ENCODE measurements at regions not wholly inside any gene's neighbourhood (a gene's known extent, or its start where the extent isn't known, plus 50 kb on each side); places are given as distances from the start of the nearest gene placed in this dataset.

DNA sequence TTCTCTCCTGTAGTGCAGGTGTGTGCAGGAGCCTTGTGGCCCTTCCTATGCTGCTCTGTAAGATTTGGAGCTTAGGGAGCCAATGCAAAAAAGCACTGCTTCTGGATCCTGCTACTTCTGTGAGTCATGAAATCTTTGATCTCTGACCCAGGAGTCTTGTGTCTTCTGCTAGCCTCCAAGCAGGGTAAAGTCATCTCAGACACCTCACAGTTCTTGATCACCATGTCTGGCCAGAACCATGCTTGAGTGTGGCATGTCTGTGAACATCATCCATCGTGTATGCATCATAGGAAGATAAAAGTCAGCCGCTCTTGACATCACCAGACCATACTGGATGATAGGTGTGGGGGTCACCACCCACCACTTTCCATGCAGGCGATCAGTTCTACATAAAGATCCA is 247.8 kb downstream of the RPLP1 start:
- no peaks in the 10 kb centered on the region for H3K36me3 ChIP-seq
- H3K4me1 ChIP-seq, result peaks cover 0 to 26% (median 19%) of the 10 kb centered on the region in 4 donors
- no peaks in the 10 kb centered on the region for H3K9me3 ChIP-seq
- H3K27ac ChIP-seq, result no peak overlapping the region
- 94 to 96% methylated on average over 3 of the region's 3 CpGs for WGBS, 2 donors
- TF ChIP-seq EP300 (IDR thresholded peaks at IDR 0.05), result no peak
- TF ChIP-seq POLR2AphosphoS5 (IDR thresholded peaks at IDR 0.05), result no peak
- TF ChIP-seq, protein P1, sequence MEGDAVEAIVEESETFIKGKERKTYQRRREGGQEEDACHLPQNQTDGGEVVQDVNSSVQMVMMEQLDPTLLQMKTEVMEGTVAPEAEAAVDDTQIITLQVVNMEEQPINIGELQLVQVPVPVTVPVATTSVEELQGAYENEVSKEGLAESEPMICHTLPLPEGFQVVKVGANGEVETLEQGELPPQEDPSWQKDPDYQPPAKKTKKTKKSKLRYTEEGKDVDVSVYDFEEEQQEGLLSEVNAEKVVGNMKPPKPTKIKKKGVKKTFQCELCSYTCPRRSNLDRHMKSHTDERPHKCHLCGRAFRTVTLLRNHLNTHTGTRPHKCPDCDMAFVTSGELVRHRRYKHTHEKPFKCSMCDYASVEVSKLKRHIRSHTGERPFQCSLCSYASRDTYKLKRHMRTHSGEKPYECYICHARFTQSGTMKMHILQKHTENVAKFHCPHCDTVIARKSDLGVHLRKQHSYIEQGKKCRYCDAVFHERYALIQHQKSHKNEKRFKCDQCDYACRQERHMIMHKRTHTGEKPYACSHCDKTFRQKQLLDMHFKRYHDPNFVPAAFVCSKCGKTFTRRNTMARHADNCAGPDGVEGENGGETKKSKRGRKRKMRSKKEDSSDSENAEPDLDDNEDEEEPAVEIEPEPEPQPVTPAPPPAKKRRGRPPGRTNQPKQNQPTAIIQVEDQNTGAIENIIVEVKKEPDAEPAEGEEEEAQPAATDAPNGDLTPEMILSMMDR (IDR thresholded peaks at IDR 0.05), result no peak
- TF ChIP-seq POLR2A (IDR thresholded peaks at IDR 0.05), result no peak
- intact Hi-C loops (cut with DNase I), result loop anchor here (5.0 kb wide), 1 partner anchor 322 kb away; no protein-coding TSS in a partner anchor
- no peak overlapping the region for H3K4me3 ChIP-seq
- no peaks in the 10 kb centered on the region for H3K27me3 ChIP-seq
- no peak for DNase-seq

DNA sequence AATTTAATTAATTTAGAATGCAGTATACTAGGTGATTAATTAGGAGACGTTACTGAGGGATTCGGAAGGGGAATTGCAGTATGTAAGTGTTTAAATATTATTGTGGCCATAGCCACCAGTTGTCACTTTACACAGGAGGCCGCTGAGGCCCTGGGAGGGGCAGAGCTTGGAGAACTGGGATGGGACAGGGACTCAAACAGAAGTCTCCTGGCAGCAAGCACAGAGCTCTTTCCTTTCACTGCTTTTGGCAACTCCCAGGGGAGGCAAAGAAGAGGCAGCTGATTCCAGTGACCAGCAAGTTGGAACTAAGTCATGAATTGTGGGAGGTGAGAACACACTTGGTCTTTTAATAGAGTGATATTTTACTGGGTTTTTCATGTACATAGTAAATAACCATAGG is 248.6 kb downstream of the RPLP1 start:
- H3K27ac ChIP-seq, result no peak overlapping the region
- TF ChIP-seq EP300 (IDR thresholded peaks at IDR 0.05), result no peak
- TF ChIP-seq, protein P1 (IDR thresholded peaks at IDR 0.05), result no peak
- no peak for TF ChIP-seq POLR2A (IDR thresholded peaks at IDR 0.05)
- no peak for TF ChIP-seq POLR2AphosphoS5 (IDR thresholded peaks at IDR 0.05)
- intact Hi-C loops (cut with DNase I), result loop anchor here (5.0 kb wide), 1 partner anchor 321 kb away; no protein-coding TSS in a partner anchor
- H3K4me1 ChIP-seq, result peaks cover 0 to 26% (median 19%) of the 10 kb centered on the region in 4 donors
- no peaks in the 10 kb centered on the region for H3K9me3 ChIP-seq
- no peak overlapping the region for H3K4me3 ChIP-seq
- WGBS, 2 donors, result 92 to 93% methylated on average over 3 of the region's 3 CpGs
- no peak for DNase-seq
- no peaks in the 10 kb centered on the region for H3K36me3 ChIP-seq
- H3K27me3 ChIP-seq, result no peaks in the 10 kb centered on the region

DNA sequence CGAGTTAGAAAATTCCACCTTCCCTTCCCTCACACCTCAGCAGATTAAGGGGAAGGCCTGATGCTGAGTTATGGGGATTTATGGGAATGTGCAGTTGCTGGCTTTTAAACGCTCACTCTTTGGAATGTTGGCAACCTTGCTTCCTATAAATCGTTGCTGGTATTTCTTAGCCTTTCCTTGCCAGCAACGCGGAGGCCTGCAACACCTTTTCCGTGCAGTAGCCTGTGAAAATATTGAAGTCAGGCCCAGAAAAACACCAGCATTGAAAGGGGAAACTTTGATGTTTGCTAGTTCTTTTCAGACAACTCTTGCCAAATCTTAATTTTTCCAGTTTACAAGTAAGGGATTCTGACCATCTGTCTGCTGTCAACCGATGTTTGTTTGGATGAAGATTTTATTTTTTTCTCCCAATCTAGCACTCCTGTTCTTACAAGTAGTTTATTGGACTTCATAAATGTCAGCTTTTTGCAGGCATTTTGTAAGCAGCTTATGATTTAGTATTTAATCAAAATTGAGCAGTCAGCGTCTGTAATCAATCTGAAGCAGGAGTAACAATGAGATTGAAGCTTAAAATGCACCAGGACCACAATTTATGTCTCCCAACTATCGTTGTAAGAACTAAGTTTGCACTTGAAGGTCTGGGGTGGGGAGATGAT is 251.0 kb downstream of the RPLP1 start:
- no peaks in the 10 kb centered on the region for H3K27me3 ChIP-seq
- no peak overlapping the region for H3K4me3 ChIP-seq
- 80 to 86% methylated on average over 9 of the region's 9 CpGs for WGBS, 2 donors
- intact Hi-C loops (cut with DNase I), result loop anchor here (5.0 kb wide), 1 partner anchor 319 kb away; no protein-coding TSS in a partner anchor
- H3K27ac ChIP-seq, result peak overlapping the region in 3 of 4 donors; percentile 26 to 66 (median 57)
- DNase-seq, result peak; percentile 73
- peaks cover 0 to 7% (median 6%) of the 10 kb centered on the region in 4 donors for H3K9me3 ChIP-seq
- no peaks in the 10 kb centered on the region for H3K36me3 ChIP-seq
- TF ChIP-seq POLR2AphosphoS5 (IDR thresholded peaks at IDR 0.05) (peak; percentile 23 to 69 (median 67)), EP300 (IDR thresholded peaks at IDR 0.05) (peak in 2 of 4 donors; percentile 38 to 42), POLR2A (IDR thresholded peaks at IDR 0.05) (no peak)
- TF ChIP-seq, protein P1 (IDR thresholded peaks at IDR 0.05), result no peak
- H3K4me1 ChIP-seq, result peaks cover 0 to 26% (median 17%) of the 10 kb centered on the region in 4 donors

DNA sequence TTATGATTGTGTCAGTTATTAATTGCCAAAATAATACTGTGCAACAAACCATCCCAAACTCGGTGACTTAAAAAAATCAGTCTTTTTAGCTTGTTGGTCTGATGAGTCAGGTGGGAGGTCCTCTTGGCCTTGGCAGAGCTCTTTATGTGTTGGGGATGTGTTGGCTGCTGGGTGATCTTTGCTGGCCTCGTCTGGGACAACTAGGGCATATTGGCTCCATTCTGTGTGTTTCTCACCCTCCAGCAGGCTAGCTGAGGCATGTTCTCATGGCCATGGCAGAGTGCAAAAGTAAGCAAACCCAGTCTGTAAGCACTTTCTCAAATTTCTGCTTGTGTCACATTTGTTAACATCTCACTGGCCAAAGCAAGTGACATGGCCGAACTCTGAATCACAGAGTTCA is 251.6 kb downstream of the RPLP1 start:
- Histone ChIP-seq H3K9me3 (peaks cover 0 to 9% (median 7%) of the 10 kb centered on the region in 4 donors), H3K36me3 (no peaks in the 10 kb centered on the region), H3K27me3 (no peaks in the 10 kb centered on the region), H3K4me3 (no peak overlapping the region), H3K27ac (peak overlapping the region in 3 of 4 donors; percentile 26 to 66 (median 57)), H3K4me1 (peaks cover 0 to 26% (median 17%) of the 10 kb centered on the region in 4 donors)
- intact Hi-C loops (cut with DNase I), result loop anchor here (5.0 kb wide), 1 partner anchor 318 kb away; no protein-coding TSS in a partner anchor
- peak; percentile 72 for DNase-seq
- 81 to 85% methylated on average over 3 of the region's 3 CpGs for WGBS, 2 donors
- TF ChIP-seq POLR2AphosphoS5 (IDR thresholded peaks at IDR 0.05), result peak in 1 of 4 donors; percentile 3
- TF ChIP-seq, protein P1 (IDR thresholded peaks at IDR 0.05), result no peak
- no peak for TF ChIP-seq EP300 (IDR thresholded peaks at IDR 0.05)

Measured in sigmoid colon (tissue), 6 donors.